ENCODE measurements at regions not wholly inside any gene's neighbourhood (a gene's known extent, or its start where the extent isn't known, plus 50 kb on each side); places are given as distances from the start of the nearest gene placed in this dataset.

- DNase-seq = no peak
Observed at GRCh38 chr11:23973244-23973643, 523.6 kb upstream of the LUZP2 start.

GRCh38 chr11:23974051-23974450 is 522.8 kb upstream of the LUZP2 start:
- no peak for DNase-seq

- no peak for DNase-seq
Observed at GRCh38 chr11:23974601-23975000, 522.3 kb upstream of the LUZP2 start.

GRCh38 chr11:23976426-23976825 is 520.4 kb upstream of the LUZP2 start:
- DNase-seq = no peak

GRCh38 chr11:23976841-23977271 is 520.0 kb upstream of the LUZP2 start:
- no peak for DNase-seq

- DNase-seq = no peak
Observed at GRCh38 chr11:23988381-23989006, 508.4 kb upstream of the LUZP2 start.

GRCh38 chr11:23990346-23991164 is 506.3 kb upstream of the LUZP2 start:
- DNase-seq = no peak

GRCh38 chr11:23991165-23991539 is 505.7 kb upstream of the LUZP2 start:
- DNase-seq = no peak

GRCh38 chr11:23995891-23996290 is 501.0 kb upstream of the LUZP2 start:
- no peak for DNase-seq

GRCh38 chr11:23997356-23997755 is 499.5 kb upstream of the LUZP2 start:
- DNase-seq = no peak

GRCh38 chr11:24005202-24005876 is 491.5 kb upstream of the LUZP2 start:
- no peak for DNase-seq

GRCh38 chr11:24043842-24044241 is 453.0 kb upstream of the LUZP2 start:
- DNase-seq = no peak

- no peak for DNase-seq
Observed at GRCh38 chr11:24046731-24047130, 450.1 kb upstream of the LUZP2 start.

- no peak for DNase-seq
Observed at GRCh38 chr11:24056051-24056450, 440.8 kb upstream of the LUZP2 start.

- no peak for DNase-seq
Observed at GRCh38 chr11:24060125-24060524, 436.7 kb upstream of the LUZP2 start.

GRCh38 chr11:24064309-24064903 is 432.4 kb upstream of the LUZP2 start:
- DNase-seq = no peak

- no peak for DNase-seq
Observed at GRCh38 chr11:24068197-24068596, 428.7 kb upstream of the LUZP2 start.

GRCh38 chr11:24070435-24070834 is 426.4 kb upstream of the LUZP2 start:
- DNase-seq = no peak

GRCh38 chr11:24078018-24078417 is 418.8 kb upstream of the LUZP2 start:
- DNase-seq = no peak

- no peak for DNase-seq
Observed at GRCh38 chr11:24082241-24082640, 414.6 kb upstream of the LUZP2 start.

- no peak for DNase-seq
Observed at GRCh38 chr11:24082860-24083259, 414.0 kb upstream of the LUZP2 start.

GRCh38 chr11:24084956-24085355 is 411.9 kb upstream of the LUZP2 start:
- DNase-seq = no peak

- no peak for DNase-seq
Observed at GRCh38 chr11:24086921-24087320, 409.9 kb upstream of the LUZP2 start.

- DNase-seq = no peak
Observed at GRCh38 chr11:24091594-24091993, 405.3 kb upstream of the LUZP2 start.
